ENCODE measurements at regions not wholly inside any gene's neighbourhood (a gene's known extent, or its start where the extent isn't known, plus 50 kb on each side); places are given as distances from the start of the nearest gene placed in this dataset.

DNA sequence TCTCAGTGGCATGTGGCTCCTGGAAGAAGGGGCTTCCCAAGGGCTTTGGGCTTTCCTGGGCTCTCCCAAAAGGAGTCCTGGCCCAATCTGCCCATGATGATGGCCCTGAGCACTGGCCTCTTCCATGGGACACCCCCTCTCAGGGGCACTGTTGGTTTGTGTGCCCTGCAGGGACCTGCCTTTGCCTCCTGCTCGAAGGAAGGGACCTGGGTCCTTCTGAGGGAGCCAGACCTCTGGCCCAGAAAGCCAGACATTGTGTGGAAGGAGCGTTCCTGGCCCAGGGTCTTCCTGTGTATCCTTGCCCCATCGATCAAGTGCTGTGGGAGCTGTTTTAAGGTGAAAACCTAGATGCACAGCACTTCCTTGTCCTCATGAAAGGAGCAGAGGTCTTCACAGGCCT, 1689.3 kb downstream of the TP53TG3F start:
- TF ChIP-seq, protein P1, sequence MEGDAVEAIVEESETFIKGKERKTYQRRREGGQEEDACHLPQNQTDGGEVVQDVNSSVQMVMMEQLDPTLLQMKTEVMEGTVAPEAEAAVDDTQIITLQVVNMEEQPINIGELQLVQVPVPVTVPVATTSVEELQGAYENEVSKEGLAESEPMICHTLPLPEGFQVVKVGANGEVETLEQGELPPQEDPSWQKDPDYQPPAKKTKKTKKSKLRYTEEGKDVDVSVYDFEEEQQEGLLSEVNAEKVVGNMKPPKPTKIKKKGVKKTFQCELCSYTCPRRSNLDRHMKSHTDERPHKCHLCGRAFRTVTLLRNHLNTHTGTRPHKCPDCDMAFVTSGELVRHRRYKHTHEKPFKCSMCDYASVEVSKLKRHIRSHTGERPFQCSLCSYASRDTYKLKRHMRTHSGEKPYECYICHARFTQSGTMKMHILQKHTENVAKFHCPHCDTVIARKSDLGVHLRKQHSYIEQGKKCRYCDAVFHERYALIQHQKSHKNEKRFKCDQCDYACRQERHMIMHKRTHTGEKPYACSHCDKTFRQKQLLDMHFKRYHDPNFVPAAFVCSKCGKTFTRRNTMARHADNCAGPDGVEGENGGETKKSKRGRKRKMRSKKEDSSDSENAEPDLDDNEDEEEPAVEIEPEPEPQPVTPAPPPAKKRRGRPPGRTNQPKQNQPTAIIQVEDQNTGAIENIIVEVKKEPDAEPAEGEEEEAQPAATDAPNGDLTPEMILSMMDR (IDR thresholded peaks at IDR 0.05): no peak
- TF ChIP-seq POLR2A (IDR thresholded peaks at IDR 0.05): no peak
